AG09309 (cell line): ENCODE measurements at regions not wholly inside any gene's neighbourhood (a gene's known extent, or its start where the extent isn't known, plus 50 kb on each side); places are given as distances from the start of the nearest gene placed in this dataset.

ENCODE experiments used
- DNase-seq: peaks from one replicate; pipeline ENCODE4 v3.0.0-alpha.2; 2010; ENCODE audit warnings: low read depth
- H3K4me3 ChIP-seq: 2 replicates; pipeline ENCODE4 v1.5.1; 2011; ENCODE audit warnings: mild to moderate bottlenecking, low read depth, low read length, moderate library complexity; ENCODE audit not compliant: control insufficient read depth
- CTCF ChIP-seq: IDR thresholded peaks from 2 replicates; pipeline ENCODE4 v1.5.1; 2011; ENCODE audit warnings: mild to moderate bottlenecking, low read depth, low read length, inconsistent platforms; ENCODE audit not compliant: insufficient read depth, control insufficient read depth; ENCODE audit errors: missing control alignments

DNA sequence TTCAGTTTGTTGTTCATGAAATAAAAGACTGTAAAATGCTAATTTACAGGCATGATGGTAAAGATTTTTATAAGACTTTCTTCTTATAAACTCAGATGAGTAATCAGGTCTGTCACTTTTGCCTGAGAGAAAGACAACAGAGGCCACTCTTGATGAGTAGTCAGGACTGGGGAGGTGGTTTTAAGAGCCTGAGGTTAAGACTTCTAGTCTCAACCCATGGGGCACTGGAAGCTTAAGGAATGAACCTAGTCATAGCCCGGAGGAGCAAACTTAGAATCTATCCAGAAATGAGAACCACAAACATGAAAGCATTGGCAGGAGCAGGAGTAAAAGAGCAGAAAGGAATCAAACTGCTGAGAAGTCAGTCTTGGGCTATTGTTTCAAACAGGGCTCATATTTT, 846.3 kb upstream of the ARPP21 start:
- TF ChIP-seq CTCF = no peak
- no peak for DNase-seq

GRCh38 chr3:34807611-34808010, 831.7 kb upstream of the ARPP21 start:
- no peak for TF ChIP-seq CTCF
- no peak overlapping the region for H3K4me3 ChIP-seq
- DNase-seq = no peak

More for the DNA sequence above, 846.3 kb upstream of the ARPP21 start:
- H3K4me3 ChIP-seq = no peak overlapping the region

- H3K4me3 ChIP-seq = no peak overlapping the region
- no peak for TF ChIP-seq CTCF
- DNase-seq = no peak
Measured at GRCh38 chr3:34808287-34808686, 831.0 kb upstream of the ARPP21 start.

DNA sequence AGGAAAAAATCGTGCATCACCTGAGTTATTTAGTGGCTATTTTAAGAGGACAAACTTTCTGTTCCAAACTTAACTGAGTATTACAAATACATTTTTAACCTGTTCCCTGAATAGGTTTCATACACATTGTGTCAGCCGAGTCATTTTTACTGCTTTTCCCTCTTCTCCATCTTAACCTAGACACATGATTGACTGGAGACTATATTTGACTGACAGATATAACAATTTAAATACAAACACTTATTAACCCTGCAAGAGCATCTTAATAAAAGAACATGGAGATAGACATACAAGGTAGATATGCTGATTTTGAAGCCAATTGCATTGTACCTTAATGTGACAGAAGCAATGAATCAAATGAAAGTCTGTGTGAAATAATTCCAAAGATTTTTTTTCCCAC, 810.5 kb upstream of the ARPP21 start:
- TF ChIP-seq CTCF = no peak
- no peak overlapping the region for H3K4me3 ChIP-seq
- no peak for DNase-seq

GRCh38 chr3:34832865-34833508, 806.3 kb upstream of the ARPP21 start:
- no peak overlapping the region for H3K4me3 ChIP-seq
- TF ChIP-seq CTCF = no peak
- DNase-seq = no peak

- no peak overlapping the region for H3K4me3 ChIP-seq
- no peak for DNase-seq
- no peak for TF ChIP-seq CTCF
Measured at GRCh38 chr3:34837848-34838741, 801.2 kb upstream of the ARPP21 start.
